Heart right ventricle (tissue), 16 donors: ENCODE measurements at regions not wholly inside any gene's neighbourhood (a gene's known extent, or its start where the extent isn't known, plus 50 kb on each side); places are given as distances from the start of the nearest gene placed in this dataset.

Experiments used
- ATAC-seq, 8 donors: fragments of 200-7000 bp; cut with Tn5 transposase; one replicate each; pipeline ENCODE4 v1.9.1; 2020; ENCODE audit warnings: mild to moderate bottlenecking in 8 of 8, moderate library complexity in 8 of 8, moderate number of reproducible peaks in 1 of 8
- DNase-seq, 2 donors: peaks; one replicate each; pipeline ENCODE4 v3.0.0-alpha.2; 2020
- H3K27ac ChIP-seq, 10 donors: fragments of 200-600 bp; sonication (generic) in 2 of 10; one replicate each; pipeline versions ENCODE4 v1.5.0 to v1.8.0; 2020 to 2022; ENCODE audit warnings: mild to moderate bottlenecking in 3 of 10
- H3K27me3 ChIP-seq, 7 donors: fragments of 200-600 bp; one replicate each; pipeline ENCODE4 v1.8.0; 2021 to 2022; ENCODE audit warnings: mild to moderate bottlenecking in 2 of 7
- H3K36me3 ChIP-seq, 9 donors: fragments of 200-600 bp; sonication (generic) in 1 of 9; one replicate each; pipeline versions ENCODE4 v1.5.0 to v1.8.0; 2020 to 2022; ENCODE audit warnings: mild to moderate bottlenecking in 2 of 9
- H3K4me1 ChIP-seq, 9 donors: fragments of 200-600 bp; sonication (generic) in 1 of 9; one replicate each; pipeline versions ENCODE4 v1.5.0 to v1.8.0; 2020 to 2022; ENCODE audit warnings: mild to moderate bottlenecking in 4 of 9
- H3K4me3 ChIP-seq, 10 donors: fragments of 200-600 bp; sonication (generic) in 2 of 10; one replicate each; pipeline versions ENCODE4 v1.5.0 to v1.8.0; 2020 to 2022; ENCODE audit warnings: mild to moderate bottlenecking in 7 of 10, moderate library complexity in 2 of 10
- H3K9me3 ChIP-seq, 11 donors: fragments of 200-600 bp in 10 of 11; sonication (generic) in 2 of 11; one replicate each; pipeline versions ENCODE4 v1.5.0 to v1.8.0; 2013 to 2022; ENCODE audit warnings: mild to moderate bottlenecking in 2 of 11, control low read depth in 1 of 11, moderate library complexity in 1 of 11
- CTCF ChIP-seq, 9 donors: fragments of 200-600 bp; sonication (generic) in 2 of 9; IDR thresholded peaks; one replicate each; pipeline versions ENCODE4 v1.5.0 to v1.8.0; 2021 to 2022; ENCODE audit warnings: antibody characterized with exemption in 9 of 9, mild to moderate bottlenecking in 5 of 9, moderate library complexity in 1 of 9
- WGBS, 2 donors: extraction: QIAGEN DNeasy Blood & Tissue Kit; methylation state at CpG; one replicate each; pipeline ENCODE4 v1.1.7; 2013; ENCODE audit warnings: inconsistent platforms in 1 of 2; 5-methylcytosine and 5-hydroxymethylcytosine counted together
- intact Hi-C, 10 donors: fragments of 100-400 bp; cut with DNase I; formaldehyde crosslinking; loops; one replicate each; pipeline versions ENCODE4 v1.11.1 to v1.14.2; 2022
- donor health status: Arrhythmogenic right ventricular cardiomyopathy.
- donor health status: ischemic (EF 13 %, LVEDD 7.1; RV severe dilation, severe dysfunction).
- donor health status: healthy with polysubstance abuse.
- donor health status: DM: no; HTN: yes; CAD: no.
- donor health status: DM: no; HTN: no; CAD: no.
- donor health status: ischemic (EF 25% LVEDD 6.9; RV normal size, moderate dysfunction).
- donor health status: ischemic (EF 25% LVEDD 5.7; RV mildly dilated, moderate dysfunction).
- donor health status: healthy.
- donor health status: DM: yes; HTN: yes; CAD: no.
- donor health status: Ischemic cardiomyopathy.
- donor health status: ischemic (EF 35%, LVEDD 5.7; RV mildly dilated, moderate dysfunction).
- donor health status: nonischemic (EF 11% LVEDD 7.7; RV severe dilation, severe dysfunction).
- donor health status: DM: yes; HTN: yes; CAD: no.
- donor health status: PGD.
- donor health status: ischemic (EF 29% LVEDD 5.4; RV normal size, mild dysfunction).
- donor health status: nonischemic (EF 23%, LVEDD 6.1; RV moderate dilation, normal function).

GRCh38 chr5:73997960-73998359 is 372.0 kb downstream of the ARHGEF28 start:
- H3K27me3 ChIP-seq: peaks cover 0 to 7% (median 0%) of the 10 kb centered on the region in 7 donors
- H3K9me3 ChIP-seq: peaks cover 0 to 5% (median 0%) of the 10 kb centered on the region in 11 donors
- no peak overlapping the region for H3K4me3 ChIP-seq
- no peaks in the 10 kb centered on the region for H3K36me3 ChIP-seq
- intact Hi-C loops: no loop called here
- no peak overlapping the region for H3K27ac ChIP-seq
- H3K4me1 ChIP-seq: no peaks in the 10 kb centered on the region
- no peak for TF ChIP-seq CTCF (IDR thresholded peaks at IDR 0.05)
- ATAC-seq (no peak), DNase-seq (no peak)

- DNase-seq (no peak), ATAC-seq (no peak)
- Histone ChIP-seq H3K27me3 (peaks cover 0 to 7% (median 3%) of the 10 kb centered on the region in 7 donors), H3K4me1 (no peaks in the 10 kb centered on the region), H3K9me3 (no peaks in the 10 kb centered on the region), H3K36me3 (no peaks in the 10 kb centered on the region), H3K27ac (no peak overlapping the region), H3K4me3 (no peak overlapping the region)
- TF ChIP-seq CTCF (IDR thresholded peaks at IDR 0.05): no peak
- intact Hi-C loops: no loop called here
- 42 to 68% methylated on average over 2 of the region's 2 CpGs for WGBS, 2 donors
These were observed 370.3 kb downstream of the ARHGEF28 start for GRCh38 chr5:73996151-73996755.

- WGBS, 2 donors: 86 to 94% methylated on average over 2 of the region's 2 CpGs
- no peak for DNase-seq
- intact Hi-C loops: no loop called here
- Histone ChIP-seq H3K36me3 (no peaks in the 10 kb centered on the region), H3K4me3 (no peak overlapping the region), H3K27ac (no peak overlapping the region), H3K9me3 (no peaks in the 10 kb centered on the region), H3K27me3 (peaks cover 0 to 7% (median 3%) of the 10 kb centered on the region in 7 donors), H3K4me1 (no peaks in the 10 kb centered on the region)
- TF ChIP-seq CTCF (IDR thresholded peaks at IDR 0.05): no peak
- ATAC-seq: no peak
These were observed 369.0 kb downstream of the ARHGEF28 start for GRCh38 chr5:73994963-73995362.
